Mesenchymal stem cell (in vitro differentiated cells and primary cell): ENCODE measurements at regions not wholly inside any gene's neighbourhood (a gene's known extent, or its start where the extent isn't known, plus 50 kb on each side); places are given as distances from the start of the nearest gene placed in this dataset.

ENCODE experiments used
- DNase-seq: peaks from one replicate; pipeline ENCODE4 v3.0.0-alpha.2; 2013
- H2AFZ ChIP-seq: one replicate; pipeline ENCODE4 v1.6.1; 2013; ENCODE audit warnings: low read depth, mild to moderate bottlenecking, control low read depth, inconsistent platforms, low read length, moderate library complexity
- H2AK5ac ChIP-seq: 2 replicates; pipeline ENCODE4 v1.6.1; 2013; ENCODE audit warnings: low read length, moderate library complexity, mild to moderate bottlenecking, inconsistent platforms; ENCODE audit not compliant: severe bottlenecking
- H2BK120ac ChIP-seq: one replicate; pipeline ENCODE4 v1.6.1; 2013; ENCODE audit warnings: low read depth, mild to moderate bottlenecking, inconsistent platforms, low read length, moderate library complexity
- H2BK12ac ChIP-seq, 2 experiments: one replicate each; pipeline ENCODE4 v1.6.1; 2013; ENCODE audit warnings: inconsistent platforms in 2 of 2, low read length in 2 of 2, mild to moderate bottlenecking in 2 of 2, moderate library complexity in 2 of 2, control low read depth in 1 of 2
- H2BK15ac ChIP-seq: one replicate; pipeline ENCODE4 v1.6.1; 2013; ENCODE audit warnings: mild to moderate bottlenecking, low read depth, inconsistent platforms; ENCODE audit not compliant: poor library complexity, severe bottlenecking
- H2BK5ac ChIP-seq: 2 replicates; pipeline ENCODE4 v1.6.1; 2013; ENCODE audit warnings: low read depth, mild to moderate bottlenecking, low read length, control low read depth, inconsistent platforms; ENCODE audit not compliant: poor library complexity, severe bottlenecking
- H3K14ac ChIP-seq, 2 experiments: one replicate each; pipeline ENCODE4 v1.6.1; 2013; ENCODE audit warnings: inconsistent platforms in 2 of 2, low read length in 2 of 2, control low read depth in 1 of 2, mild to moderate bottlenecking in 1 of 2, moderate library complexity in 1 of 2
- H3K18ac ChIP-seq, 2 experiments: one replicate each; pipeline ENCODE4 v1.6.1; 2013; ENCODE audit warnings: inconsistent platforms in 2 of 2, low read length in 2 of 2, control low read depth in 1 of 2, low read depth in 1 of 2, mild to moderate bottlenecking in 1 of 2
- H3K23ac ChIP-seq, 2 experiments: one replicate each; pipeline ENCODE4 v1.6.1; 2013; ENCODE audit warnings: inconsistent platforms in 2 of 2, low read length in 2 of 2, mild to moderate bottlenecking in 2 of 2, moderate library complexity in 2 of 2, control low read depth in 1 of 2
- H3K27ac ChIP-seq: 2 replicates; pipeline ENCODE4 v1.5.1; 2013; ENCODE audit warnings: mild to moderate bottlenecking, moderate library complexity, low read length, control low read depth, inconsistent platforms; ENCODE audit not compliant: poor library complexity, severe bottlenecking
- H3K27me3 ChIP-seq, 2 experiments: 2 replicates each; pipeline versions ENCODE4 v1.6.1 to v1.7.0; 2013; ENCODE audit warnings: low read length in 2 of 2, mild to moderate bottlenecking in 2 of 2, moderate library complexity in 2 of 2, control low read depth in 1 of 2, inconsistent platforms in 1 of 2; ENCODE audit not compliant: control insufficient read depth in 1 of 2, insufficient read depth in 1 of 2
- H3K36me3 ChIP-seq, 2 experiments: 2 replicates each; pipeline versions ENCODE4 v1.6.1 to v1.7.0; 2013; ENCODE audit warnings: low read length in 2 of 2, control low read depth in 1 of 2, inconsistent platforms in 1 of 2, low read depth in 1 of 2, mild to moderate bottlenecking in 1 of 2; ENCODE audit not compliant: insufficient read depth in 2 of 2, control insufficient read depth in 1 of 2
- H3K4ac ChIP-seq, 2 experiments: one replicate each; pipeline ENCODE4 v1.6.1; 2013; ENCODE audit warnings: inconsistent platforms in 2 of 2, low read length in 2 of 2, mild to moderate bottlenecking in 2 of 2, moderate library complexity in 2 of 2, control low read depth in 1 of 2, low read depth in 1 of 2
- H3K4me1 ChIP-seq: 2 replicates; pipeline ENCODE4 v1.6.1; 2013; ENCODE audit warnings: low read depth, low read length, control low read depth; ENCODE audit not compliant: control insufficient read depth, insufficient read depth
- H3K4me2 ChIP-seq: 2 replicates; pipeline ENCODE4 v1.6.1; 2013; ENCODE audit warnings: low read length, mild to moderate bottlenecking, inconsistent platforms; ENCODE audit not compliant: poor library complexity, severe bottlenecking
- H3K4me3 ChIP-seq, 2 experiments: 2 replicates each; pipeline versions ENCODE4 v1.5.1 to v1.7.0; 2013; ENCODE audit warnings: low read length in 2 of 2, mild to moderate bottlenecking in 2 of 2, control low read depth in 1 of 2, low read depth in 1 of 2; ENCODE audit not compliant: insufficient read depth in 1 of 2
- H3K79me1 ChIP-seq: replicated peaks from 2 replicates; pipeline ENCODE4 v1.6.1; 2013; ENCODE audit warnings: mild to moderate bottlenecking, control low read depth, low read length, inconsistent platforms; ENCODE audit not compliant: poor library complexity, severe bottlenecking
- H3K9ac ChIP-seq: 2 replicates; pipeline ENCODE4 v1.7.0; 2013; ENCODE audit warnings: mild to moderate bottlenecking, low read length, moderate library complexity
- H3K9me3 ChIP-seq: 2 replicates; pipeline ENCODE4 v1.7.0; 2013; ENCODE audit warnings: mild to moderate bottlenecking, low read length; ENCODE audit not compliant: control insufficient read depth
- H4K8ac ChIP-seq: one replicate; pipeline ENCODE4 v1.6.1; 2013; ENCODE audit warnings: inconsistent platforms, mild to moderate bottlenecking, low read length, moderate library complexity
- H4K91ac ChIP-seq: one replicate; pipeline ENCODE4 v1.6.1; 2013; ENCODE audit warnings: mild to moderate bottlenecking, low read length, inconsistent platforms
- WGBS: methylation state at CpG from one replicate; pipeline ENCODE4 v1.1.7; 2013; ENCODE audit warnings: mixed read lengths; 5-methylcytosine and 5-hydroxymethylcytosine counted together

DNA sequence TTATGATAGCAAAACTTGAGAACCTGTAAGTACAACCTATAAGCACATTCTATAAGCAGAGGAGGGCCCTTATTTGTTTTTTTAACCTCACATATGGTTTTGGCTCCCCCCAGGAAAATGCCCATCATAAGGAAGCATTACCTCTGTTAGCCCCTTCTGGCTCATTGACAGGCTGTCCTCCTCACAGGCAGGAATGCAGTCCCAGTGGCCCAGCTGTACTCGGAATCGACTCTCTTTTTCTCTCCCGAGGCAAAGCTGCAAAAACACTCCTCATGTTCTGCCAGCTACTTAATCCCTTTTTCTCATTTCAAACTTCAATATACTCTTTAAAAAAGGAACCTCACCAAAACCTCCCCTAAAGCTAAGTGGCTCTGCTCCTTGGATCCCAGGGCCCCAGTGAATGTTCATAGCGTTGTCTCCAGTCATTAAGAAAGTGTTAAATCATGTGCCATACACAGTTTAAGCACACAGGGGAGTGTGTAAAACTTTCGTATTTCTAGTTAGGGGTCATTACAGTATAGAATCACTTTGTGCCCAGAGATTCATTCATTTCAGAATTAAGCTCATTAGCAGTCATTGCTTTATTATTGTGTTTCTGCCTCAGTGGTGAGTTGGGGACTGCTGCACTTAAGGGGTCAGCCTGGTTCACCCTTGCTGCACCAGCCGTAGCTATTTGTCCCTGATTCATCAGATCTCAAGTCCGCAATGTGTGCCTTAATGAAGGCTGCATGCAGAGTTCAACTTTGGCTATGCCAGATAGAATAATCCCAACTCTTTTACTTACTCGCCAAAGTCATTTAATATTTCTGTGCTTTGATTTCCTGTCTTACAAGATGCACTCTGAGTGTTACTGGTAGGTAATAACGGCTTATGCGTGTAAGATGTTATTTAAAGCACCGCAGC, 57.6 kb downstream of the JRKL start:
- WGBS = 70% methylated on average over 10 of the region's 11 CpGs
- H4K91ac ChIP-seq = no peak overlapping the region
- H2BK120ac ChIP-seq = no peak overlapping the region
- H3K9ac ChIP-seq = no peak overlapping the region
- H2AFZ ChIP-seq = no peak overlapping the region
- H3K36me3 ChIP-seq = no peaks in the 10 kb centered on the region
- no peak overlapping the region for H2BK12ac ChIP-seq
- no peak overlapping the region for H3K23ac ChIP-seq
- no peak overlapping the region for H3K18ac ChIP-seq
- H3K14ac ChIP-seq = no peak overlapping the region
- no peak for DNase-seq
- no peak overlapping the region for H3K27ac ChIP-seq
- no peaks in the 10 kb centered on the region for H3K9me3 ChIP-seq
- no peak overlapping the region for H2AK5ac ChIP-seq
- peaks cover 11 to 23% of the 10 kb centered on the region in 2 experiments for H3K27me3 ChIP-seq
- H3K4me1 ChIP-seq = no peaks in the 10 kb centered on the region
- no peak overlapping the region for H4K8ac ChIP-seq
- no peak overlapping the region for H3K4me3 ChIP-seq
- no peaks in the 10 kb centered on the region for H3K79me1 ChIP-seq
- H2BK15ac ChIP-seq = no peak overlapping the region
- no peak overlapping the region for H2BK5ac ChIP-seq
- no peak overlapping the region for H3K4ac ChIP-seq
- H3K4me2 ChIP-seq = no peak overlapping the region

- H3K18ac ChIP-seq = no peak overlapping the region
- no peak overlapping the region for H3K9ac ChIP-seq
- H3K27me3 ChIP-seq = peaks cover 11 to 23% of the 10 kb centered on the region in 2 experiments
- H3K4me2 ChIP-seq = no peak overlapping the region
- H2BK15ac ChIP-seq = no peak overlapping the region
- no peak overlapping the region for H4K91ac ChIP-seq
- no peak overlapping the region for H3K23ac ChIP-seq
- no peaks in the 10 kb centered on the region for H3K36me3 ChIP-seq
- H2BK12ac ChIP-seq = no peak overlapping the region
- no peak overlapping the region for H2AK5ac ChIP-seq
- H3K4me3 ChIP-seq = no peak overlapping the region
- H2AFZ ChIP-seq = no peak overlapping the region
- no peaks in the 10 kb centered on the region for H3K79me1 ChIP-seq
- no peak for DNase-seq
- no peak overlapping the region for H3K4ac ChIP-seq
- H3K9me3 ChIP-seq = no peaks in the 10 kb centered on the region
- H3K4me1 ChIP-seq = no peaks in the 10 kb centered on the region
- 23% methylated on average over 3 of the region's 3 CpGs for WGBS
- no peak overlapping the region for H2BK120ac ChIP-seq
- no peak overlapping the region for H3K27ac ChIP-seq
- H2BK5ac ChIP-seq = no peak overlapping the region
- H4K8ac ChIP-seq = no peak overlapping the region
- no peak overlapping the region for H3K14ac ChIP-seq
Observed at GRCh38 chr11:96448225-96448624, 58.4 kb downstream of the JRKL start.

GRCh38 chr11:96456111-96456510, 66.3 kb downstream of the JRKL start:
- Histone ChIP-seq H3K9ac (no peak overlapping the region), H3K4ac (no peak overlapping the region), H3K27me3 (peaks cover 9 to 20% of the 10 kb centered on the region in 2 experiments), H4K8ac (no peak overlapping the region), H3K4me3 (no peak overlapping the region), H3K27ac (no peak overlapping the region), H2BK120ac (no peak overlapping the region), H4K91ac (no peak overlapping the region), H3K23ac (no peak overlapping the region), H3K79me1 (no peaks in the 10 kb centered on the region), H2AFZ (no peak overlapping the region), H3K9me3 (no peaks in the 10 kb centered on the region), H2AK5ac (no peak overlapping the region), H3K4me1 (no peaks in the 10 kb centered on the region), H3K4me2 (no peak overlapping the region), H3K14ac (no peak overlapping the region), H3K18ac (no peak overlapping the region), H2BK5ac (no peak overlapping the region), H2BK15ac (no peak overlapping the region), H2BK12ac (no peak overlapping the region), H3K36me3 (no peaks in the 10 kb centered on the region)
- DNase-seq = no peak

- Histone ChIP-seq H2BK15ac (no peak overlapping the region), H3K4me2 (no peak overlapping the region), H2AFZ (no peak overlapping the region), H3K23ac (no peak overlapping the region), H3K4me1 (no peaks in the 10 kb centered on the region), H3K79me1 (no peaks in the 10 kb centered on the region), H3K14ac (no peak overlapping the region), H3K4ac (no peak overlapping the region), H3K27me3 (peaks cover 9 to 23% of the 10 kb centered on the region in 2 experiments), H2AK5ac (no peak overlapping the region), H3K18ac (no peak overlapping the region), H2BK12ac (no peak overlapping the region), H3K4me3 (no peak overlapping the region), H3K9me3 (no peaks in the 10 kb centered on the region), H2BK5ac (no peak overlapping the region), H4K8ac (no peak overlapping the region), H2BK120ac (no peak overlapping the region), H3K9ac (no peak overlapping the region), H3K36me3 (no peaks in the 10 kb centered on the region), H4K91ac (no peak overlapping the region), H3K27ac (no peak overlapping the region)
- DNase-seq = no peak
- WGBS = 72% methylated on average over 3 of the region's 3 CpGs
Observed at GRCh38 chr11:96459751-96460150, 69.9 kb downstream of the JRKL start.
